GM12864 (cell line): ENCODE measurements at regions not wholly inside any gene's neighbourhood (a gene's known extent, or its start where the extent isn't known, plus 50 kb on each side); places are given as distances from the start of the nearest gene placed in this dataset.

Experiments
- DNase-seq: peaks from one replicate; pipeline ENCODE4 v3.0.0-alpha.2; 2011; ENCODE audit warnings: low read depth
- H3K4me3 ChIP-seq: 2 replicates; pipeline ENCODE4 v1.5.1; 2011; ENCODE audit warnings: mild to moderate bottlenecking, low read depth, low read length, control low read depth
- TF ChIP-seq, protein P1 (sequence below): IDR thresholded peaks from 2 replicates; pipeline ENCODE4 v1.5.1; 2011; ENCODE audit warnings: low read depth, mild to moderate bottlenecking, moderate library complexity, low read length, control low read depth, inconsistent platforms; ENCODE audit errors: missing control alignments

DNA sequence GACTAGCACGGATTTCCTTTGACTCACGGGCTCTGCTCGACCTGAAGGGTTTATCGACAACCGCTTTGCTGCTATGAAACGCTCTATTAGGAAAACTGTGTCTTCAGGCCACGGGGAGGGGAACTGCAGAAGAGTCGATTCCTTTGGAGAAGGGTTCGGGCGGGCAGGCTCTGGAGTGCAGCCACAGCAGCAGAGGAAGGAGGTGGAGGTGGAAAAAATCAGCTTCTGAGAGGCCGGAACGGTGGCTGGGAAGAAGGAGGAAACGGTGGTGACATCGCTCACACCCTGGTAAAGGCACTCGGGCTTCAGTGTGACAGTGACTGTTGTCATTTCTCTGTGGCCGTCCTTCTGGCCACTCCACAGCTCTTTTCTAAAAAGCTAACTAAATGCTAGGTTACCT is 64.6 kb upstream of the MGMT start:
- DNase-seq = no peak
- no peak overlapping the region for H3K4me3 ChIP-seq
- TF ChIP-seq, protein P1, sequence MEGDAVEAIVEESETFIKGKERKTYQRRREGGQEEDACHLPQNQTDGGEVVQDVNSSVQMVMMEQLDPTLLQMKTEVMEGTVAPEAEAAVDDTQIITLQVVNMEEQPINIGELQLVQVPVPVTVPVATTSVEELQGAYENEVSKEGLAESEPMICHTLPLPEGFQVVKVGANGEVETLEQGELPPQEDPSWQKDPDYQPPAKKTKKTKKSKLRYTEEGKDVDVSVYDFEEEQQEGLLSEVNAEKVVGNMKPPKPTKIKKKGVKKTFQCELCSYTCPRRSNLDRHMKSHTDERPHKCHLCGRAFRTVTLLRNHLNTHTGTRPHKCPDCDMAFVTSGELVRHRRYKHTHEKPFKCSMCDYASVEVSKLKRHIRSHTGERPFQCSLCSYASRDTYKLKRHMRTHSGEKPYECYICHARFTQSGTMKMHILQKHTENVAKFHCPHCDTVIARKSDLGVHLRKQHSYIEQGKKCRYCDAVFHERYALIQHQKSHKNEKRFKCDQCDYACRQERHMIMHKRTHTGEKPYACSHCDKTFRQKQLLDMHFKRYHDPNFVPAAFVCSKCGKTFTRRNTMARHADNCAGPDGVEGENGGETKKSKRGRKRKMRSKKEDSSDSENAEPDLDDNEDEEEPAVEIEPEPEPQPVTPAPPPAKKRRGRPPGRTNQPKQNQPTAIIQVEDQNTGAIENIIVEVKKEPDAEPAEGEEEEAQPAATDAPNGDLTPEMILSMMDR = no peak

DNA sequence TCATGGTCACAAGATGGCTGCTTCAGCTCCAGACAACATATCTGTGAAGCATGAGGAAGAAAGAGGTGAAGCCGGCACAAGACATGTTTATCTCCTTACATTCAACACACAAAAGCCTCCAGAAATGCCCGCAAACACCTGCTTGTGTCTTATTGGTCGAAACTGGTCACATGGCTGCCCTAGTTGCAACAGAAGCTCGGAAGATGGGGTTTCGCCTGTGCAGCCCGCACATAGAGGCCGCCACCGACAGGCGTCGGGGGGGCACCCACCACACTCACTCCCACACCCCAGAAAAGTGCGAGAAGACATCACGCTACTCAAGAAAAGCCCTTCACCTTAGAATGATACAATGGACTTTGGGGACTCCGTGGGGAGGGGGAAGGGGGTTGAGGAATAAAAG is 63.0 kb upstream of the MGMT start:
- H3K4me3 ChIP-seq = no peak overlapping the region
- TF ChIP-seq, protein P1 = no peak
- no peak for DNase-seq

DNA sequence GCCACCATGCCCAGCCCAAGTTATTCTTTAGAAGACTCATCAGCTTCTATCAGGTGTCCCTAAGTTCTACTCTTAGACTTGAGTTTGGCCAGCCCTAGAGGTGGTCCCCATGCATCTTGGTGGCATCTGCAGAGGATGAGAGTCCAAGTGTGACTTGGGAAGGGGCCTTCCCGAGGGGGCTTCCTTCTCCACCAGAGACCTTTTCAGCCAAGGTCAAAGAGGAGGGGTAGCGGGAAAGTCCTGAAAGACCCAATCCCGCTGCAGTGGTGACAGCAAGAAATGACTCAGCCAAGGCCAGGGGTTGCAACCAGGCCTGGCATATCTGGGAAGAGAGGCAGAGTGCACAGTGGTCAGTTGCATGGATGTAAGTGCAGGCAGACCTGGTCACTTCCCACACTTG is 61.7 kb upstream of the MGMT start:
- DNase-seq = no peak
- H3K4me3 ChIP-seq = no peak overlapping the region
- TF ChIP-seq, protein P1 = no peak

DNA sequence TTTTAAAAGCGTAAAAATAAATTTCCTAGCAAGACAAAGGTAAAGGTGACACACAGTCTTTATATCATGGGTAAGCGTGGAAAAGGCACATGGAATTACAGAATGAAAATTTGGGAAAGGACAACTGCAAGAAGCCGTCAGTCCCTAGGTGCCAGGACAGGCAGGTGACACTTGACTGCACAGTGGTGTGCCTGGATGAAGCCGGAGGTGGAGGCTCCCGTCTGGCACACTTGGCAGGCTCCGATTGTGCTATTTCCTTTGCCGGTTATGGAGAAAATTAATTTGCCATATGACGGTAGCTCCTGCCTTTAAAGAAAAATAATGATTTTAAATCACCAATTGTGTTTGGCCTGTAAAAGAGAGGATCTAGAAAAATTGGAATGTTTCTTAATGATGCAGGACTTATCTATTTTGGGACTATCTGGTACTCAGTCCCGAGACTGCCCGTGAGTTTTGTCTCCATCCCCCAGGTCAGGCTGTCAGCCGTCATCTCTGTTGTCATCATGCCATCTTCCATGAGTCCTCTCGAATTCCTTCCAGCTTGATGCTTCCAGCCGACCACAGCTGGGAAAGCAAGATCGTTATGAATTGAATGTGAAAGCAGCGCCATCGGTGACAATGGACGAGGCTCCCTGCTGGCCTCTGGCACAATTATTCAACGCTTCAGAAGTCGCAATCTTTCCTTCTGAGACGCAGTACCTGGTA is 56.2 kb upstream of the MGMT start:
- TF ChIP-seq, protein P1 = no peak
- DNase-seq = no peak
- no peak overlapping the region for H3K4me3 ChIP-seq

DNA sequence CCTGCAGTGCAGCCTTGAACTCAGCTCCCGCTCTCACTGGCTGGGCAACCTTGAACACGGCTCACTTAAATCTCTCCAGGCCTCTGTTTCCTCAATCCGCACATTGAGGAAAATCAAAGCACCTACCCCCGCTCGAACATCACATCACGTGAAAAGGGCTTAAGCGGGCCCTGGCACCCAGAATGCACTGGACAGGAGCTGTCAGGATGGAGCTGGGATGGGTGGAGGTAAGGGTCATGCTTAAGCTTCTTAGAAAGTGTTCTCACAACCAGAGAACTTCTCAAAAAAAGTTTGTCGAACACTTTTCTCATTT is 55.7 kb upstream of the MGMT start:
- no peak overlapping the region for H3K4me3 ChIP-seq
- TF ChIP-seq, protein P1 = no peak
- no peak for DNase-seq

DNA sequence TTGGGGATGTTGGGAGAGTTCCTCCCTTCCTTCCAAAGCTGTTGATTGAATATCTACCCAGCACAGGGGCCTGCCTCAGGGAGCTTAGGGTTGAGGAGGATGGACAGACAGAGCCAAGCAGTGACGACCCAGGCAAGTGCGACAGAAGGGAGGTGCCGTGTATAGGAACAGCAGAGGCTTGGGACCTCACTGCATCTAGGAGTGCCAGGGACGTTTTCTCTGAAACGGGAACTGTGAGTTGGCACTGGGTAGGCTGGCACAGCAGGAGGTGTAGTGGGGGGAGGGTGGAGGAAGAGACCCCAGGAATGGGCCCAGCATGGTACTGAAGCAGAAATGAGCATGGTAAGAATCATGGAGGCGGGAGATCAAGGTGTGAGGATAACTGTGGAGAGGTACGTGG is 55.3 kb upstream of the MGMT start:
- no peak for DNase-seq
- TF ChIP-seq, protein P1 = no peak

DNA sequence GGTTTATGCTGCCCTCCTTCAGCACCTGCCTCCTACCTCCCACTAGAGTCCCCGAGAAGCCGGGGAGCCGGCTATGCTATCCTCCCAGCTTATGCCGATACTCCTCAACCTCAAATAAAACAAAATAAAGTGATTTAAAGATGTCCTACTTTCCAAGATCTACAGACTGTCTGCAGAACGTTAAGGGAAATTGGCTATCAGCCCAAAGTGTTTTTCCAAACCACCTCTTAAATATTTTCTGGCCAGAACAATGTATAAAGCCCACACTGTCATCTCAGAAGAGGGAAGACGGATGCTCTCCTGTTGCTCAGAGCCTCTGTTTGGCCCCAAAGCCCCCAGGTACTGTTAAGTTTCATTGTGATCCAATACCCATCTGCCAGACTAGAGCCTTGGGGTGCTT is 54.0 kb upstream of the MGMT start:
- TF ChIP-seq, protein P1 = no peak
- DNase-seq = no peak
- H3K4me3 ChIP-seq = no peak overlapping the region

More for the DNA sequence above, 55.3 kb upstream of the MGMT start:
- H3K4me3 ChIP-seq = no peak overlapping the region
